ENCODE measurements at regions not wholly inside any gene's neighbourhood (a gene's known extent, or its start where the extent isn't known, plus 50 kb on each side); places are given as distances from the start of the nearest gene placed in this dataset.

GRCh38 chr2:193990868-193991267, 1666.2 kb upstream of the SLC39A10 start:
- TF ChIP-seq, protein P1, sequence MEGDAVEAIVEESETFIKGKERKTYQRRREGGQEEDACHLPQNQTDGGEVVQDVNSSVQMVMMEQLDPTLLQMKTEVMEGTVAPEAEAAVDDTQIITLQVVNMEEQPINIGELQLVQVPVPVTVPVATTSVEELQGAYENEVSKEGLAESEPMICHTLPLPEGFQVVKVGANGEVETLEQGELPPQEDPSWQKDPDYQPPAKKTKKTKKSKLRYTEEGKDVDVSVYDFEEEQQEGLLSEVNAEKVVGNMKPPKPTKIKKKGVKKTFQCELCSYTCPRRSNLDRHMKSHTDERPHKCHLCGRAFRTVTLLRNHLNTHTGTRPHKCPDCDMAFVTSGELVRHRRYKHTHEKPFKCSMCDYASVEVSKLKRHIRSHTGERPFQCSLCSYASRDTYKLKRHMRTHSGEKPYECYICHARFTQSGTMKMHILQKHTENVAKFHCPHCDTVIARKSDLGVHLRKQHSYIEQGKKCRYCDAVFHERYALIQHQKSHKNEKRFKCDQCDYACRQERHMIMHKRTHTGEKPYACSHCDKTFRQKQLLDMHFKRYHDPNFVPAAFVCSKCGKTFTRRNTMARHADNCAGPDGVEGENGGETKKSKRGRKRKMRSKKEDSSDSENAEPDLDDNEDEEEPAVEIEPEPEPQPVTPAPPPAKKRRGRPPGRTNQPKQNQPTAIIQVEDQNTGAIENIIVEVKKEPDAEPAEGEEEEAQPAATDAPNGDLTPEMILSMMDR (IDR thresholded peaks at IDR 0.05), result no peak
- TF ChIP-seq POLR2A (IDR thresholded peaks at IDR 0.05), result no peak

Data from breast epithelium (tissue), 3 donors.